ENCODE measurements at regions not wholly inside any gene's neighbourhood (a gene's known extent, or its start where the extent isn't known, plus 50 kb on each side); places are given as distances from the start of the nearest gene placed in this dataset.

GRCh38 chr6:142695016-142695415 lies 250.0 kb downstream of the HIVEP2 start:
- intact Hi-C loops (cut with DNase I) = loop anchor here in 2 of 3 donors (5.0 to 10.0 kb wide), 4 partner anchors 260 to 730 kb away; no protein-coding TSS in a partner anchor
- 40 to 43% methylated on average over 3 of the region's 3 CpGs for WGBS, 2 donors
- Histone ChIP-seq H3K4me1 (peaks cover 0 to 15% (median 14%) of the 10 kb centered on the region in 3 donors), H3K27ac (no peak overlapping the region), H3K36me3 (no peaks in the 10 kb centered on the region), H3K4me3 (no peak overlapping the region), H3K9me3 (no peaks in the 10 kb centered on the region), H3K27me3 (no peaks in the 10 kb centered on the region)
- no peak for TF ChIP-seq CTCF (IDR thresholded peaks at IDR 0.05)
- DNase-seq = no peak
- FAIRE-seq = no peak
- ATAC-seq = no peak

GRCh38 chr6:142696123-142697000 lies 248.6 kb downstream of the HIVEP2 start:
- DNase-seq = peak; percentile 74 to 88 (median 84)
- no peak overlapping the region for H3K4me3 ChIP-seq
- ATAC-seq = peak; percentile 87 to 94 (median 90)
- no peak for FAIRE-seq
- no peak for TF ChIP-seq CTCF (IDR thresholded peaks at IDR 0.05)
- intact Hi-C loops (cut with DNase I) = loop anchor here in 2 of 3 donors (5.0 to 10.0 kb wide), 4 partner anchors 258 to 728 kb away; no protein-coding TSS in a partner anchor
- H3K36me3 ChIP-seq = no peaks in the 10 kb centered on the region
- H3K4me1 ChIP-seq = peaks cover 0 to 15% (median 14%) of the 10 kb centered on the region in 3 donors
- H3K9me3 ChIP-seq = no peaks in the 10 kb centered on the region
- H3K27me3 ChIP-seq = no peaks in the 10 kb centered on the region
- H3K27ac ChIP-seq = peak overlapping the region; percentile 18 to 66 (median 40)
- WGBS, 2 donors = 30% methylated on average over 12 of the region's 12 CpGs

GRCh38 chr6:142697001-142697335 lies 248.0 kb downstream of the HIVEP2 start:
- Histone ChIP-seq H3K4me1 (peaks cover 0 to 15% (median 14%) of the 10 kb centered on the region in 3 donors), H3K9me3 (no peaks in the 10 kb centered on the region), H3K27me3 (no peaks in the 10 kb centered on the region), H3K27ac (peak overlapping the region in 3 of 4 donors; percentile 18 to 66 (median 45)), H3K4me3 (no peak overlapping the region), H3K36me3 (no peaks in the 10 kb centered on the region)
- 57 to 59% methylated on average over 3 of the region's 3 CpGs for WGBS, 2 donors
- FAIRE-seq (no peak), DNase-seq (no peak), ATAC-seq (no peak)
- intact Hi-C loops (cut with DNase I) = loop anchor here in 2 of 3 donors (5.0 to 10.0 kb wide), 4 partner anchors 258 to 728 kb away; no protein-coding TSS in a partner anchor
- TF ChIP-seq CTCF (IDR thresholded peaks at IDR 0.05) = no peak

- intact Hi-C loops (cut with DNase I) = loop anchor here in 2 of 3 donors (5.0 to 10.0 kb wide), 4 partner anchors 257 to 727 kb away; no protein-coding TSS in a partner anchor
- Histone ChIP-seq H3K27me3 (no peaks in the 10 kb centered on the region), H3K4me1 (peaks cover 0 to 15% (median 14%) of the 10 kb centered on the region in 3 donors), H3K27ac (no peak overlapping the region), H3K4me3 (no peak overlapping the region), H3K36me3 (no peaks in the 10 kb centered on the region), H3K9me3 (no peaks in the 10 kb centered on the region)
- no peak for TF ChIP-seq CTCF (IDR thresholded peaks at IDR 0.05)
- FAIRE-seq = no peak
- no peak for DNase-seq
- ATAC-seq = no peak
- 91 to 92% methylated on average over 4 of the region's 4 CpGs for WGBS, 2 donors
These were observed 247.1 kb downstream of the HIVEP2 start for GRCh38 chr6:142697922-142698321.
